OCI-LY1 (cell line): ENCODE measurements at regions not wholly inside any gene's neighbourhood (a gene's known extent, or its start where the extent isn't known, plus 50 kb on each side); places are given as distances from the start of the nearest gene placed in this dataset.

Experiments
- H2AFZ ChIP-seq: fragments of 200-600 bp; sonication (generic), shearing (Covaris generic); 2 replicates; pipeline ENCODE4 v1.6.0; 2014; ENCODE audit warnings: antibody characterized with exemption, mild to moderate bottlenecking, low read length
- H3F3A ChIP-seq: fragments of 200-600 bp; sonication (generic), shearing (Covaris generic); 2 replicates; pipeline ENCODE4 v1.6.0; 2014; ENCODE audit warnings: mild to moderate bottlenecking, antibody characterized with exemption, low read length, moderate library complexity; ENCODE audit not compliant: insufficient read depth
- H3K27ac ChIP-seq: fragments of 200-600 bp; sonication (generic); 2 replicates; pipeline ENCODE4 v1.5.1; 2014; ENCODE audit warnings: low read length, mixed run types, mild to moderate bottlenecking, low read depth; ENCODE audit not compliant: poor library complexity, severe bottlenecking
- H3K27me3 ChIP-seq: fragments of 200-600 bp; sonication (generic); 2 replicates; pipeline ENCODE4 v1.6.0; 2014; ENCODE audit warnings: antibody characterized with exemption, mild to moderate bottlenecking, low read length, moderate library complexity; ENCODE audit not compliant: insufficient read depth
- H3K36me3 ChIP-seq: fragments of 200-600 bp; sonication (generic); 2 replicates; pipeline ENCODE4 v1.6.1; 2014; ENCODE audit warnings: mild to moderate bottlenecking, antibody characterized with exemption, low read length, moderate library complexity, mixed read lengths; ENCODE audit not compliant: insufficient read depth
- H3K4me1 ChIP-seq: fragments of 200-600 bp; sonication (generic); 2 replicates; pipeline ENCODE4 v1.5.1; 2014; ENCODE audit warnings: mild to moderate bottlenecking, low read length, moderate library complexity; ENCODE audit not compliant: insufficient read depth, severe bottlenecking
- H3K4me2 ChIP-seq: fragments of 200-600 bp; sonication (generic), shearing (Covaris generic); 2 replicates; pipeline ENCODE4 v1.6.1; 2014; ENCODE audit warnings: low read length
- H3K4me3 ChIP-seq: fragments of 200-600 bp; sonication (generic); 2 replicates; pipeline ENCODE4 v1.5.1; 2014; ENCODE audit warnings: low read length, low read depth, mild to moderate bottlenecking, mixed read lengths; ENCODE audit not compliant: poor library complexity, severe bottlenecking
- H3K79me2 ChIP-seq: fragments of 200-600 bp; shearing (Covaris generic); 2 replicates; pipeline ENCODE4 v1.6.1; 2016; ENCODE audit warnings: mixed run types, low read length, mixed read lengths; ENCODE audit not compliant: insufficient read depth
- H3K9ac ChIP-seq: fragments of 200-600 bp; sonication (generic), shearing (Covaris generic); 2 replicates; pipeline ENCODE4 v1.6.1; 2014; ENCODE audit warnings: mild to moderate bottlenecking, low read length, mixed read lengths
- H3K9me2 ChIP-seq: fragments of 200-600 bp; sonication (generic), shearing (Covaris generic); 2 replicates; pipeline ENCODE4 v1.6.1; 2014; ENCODE audit warnings: low read depth, mild to moderate bottlenecking, low read length, mixed read lengths
- H3K9me3 ChIP-seq: fragments of 200-600 bp; shearing (Covaris generic); 2 replicates; pipeline ENCODE4 v1.6.1; 2014; ENCODE audit warnings: low read length, mixed read lengths
- H4K20me1 ChIP-seq: fragments of 200-600 bp; sonication (generic), shearing (Covaris generic); 2 replicates; pipeline ENCODE4 v1.6.0; 2016; ENCODE audit warnings: mild to moderate bottlenecking, low read length; ENCODE audit not compliant: insufficient read depth
- CTCF ChIP-seq: fragments of 200-600 bp; sonication (generic), shearing (Covaris generic); IDR thresholded peaks from 2 replicates; pipeline ENCODE4 v1.5.1; 2017; ENCODE audit warnings: mild to moderate bottlenecking, antibody characterized with exemption, low read length, moderate library complexity, mixed read lengths
- EZH2 ChIP-seq: fragments of 200-600 bp; sonication (generic), shearing (Covaris generic); IDR thresholded peaks from 2 replicates; pipeline ENCODE4 v1.8.0; 2017; ENCODE audit warnings: borderline replicate concordance, mixed run types, mild to moderate bottlenecking, antibody characterized with exemption, low read length, moderate library complexity, mixed read lengths

- H3K27me3 ChIP-seq, result no peaks in the 10 kb centered on the region
- H2AFZ ChIP-seq, result no peak overlapping the region
- TF ChIP-seq CTCF (no peak), EZH2 (no peak)
- no peaks in the 10 kb centered on the region for H3K79me2 ChIP-seq
- no peak overlapping the region for H3K4me3 ChIP-seq
- no peaks in the 10 kb centered on the region for H4K20me1 ChIP-seq
- no peak overlapping the region for H3K4me2 ChIP-seq
- H3K9ac ChIP-seq, result no peak overlapping the region
- H3K9me3 ChIP-seq, result no peaks in the 10 kb centered on the region
- H3K9me2 ChIP-seq, result no peaks in the 10 kb centered on the region
- no peak overlapping the region for H3K27ac ChIP-seq
- no peaks in the 10 kb centered on the region for H3K36me3 ChIP-seq
- no peaks in the 10 kb centered on the region for H3K4me1 ChIP-seq
- H3F3A ChIP-seq, result no peaks in the 10 kb centered on the region
Observed at GRCh38 chr2:216761133-216761532, 65.8 kb upstream of the IGFBP5 start.

GRCh38 chr2:216758256-216759155 lies 63.2 kb upstream of the IGFBP5 start:
- Histone ChIP-seq H3K36me3 (no peaks in the 10 kb centered on the region), H2AFZ (no peak overlapping the region), H3K4me3 (no peak overlapping the region), H4K20me1 (no peaks in the 10 kb centered on the region), H3K9me2 (no peaks in the 10 kb centered on the region), H3K27me3 (no peaks in the 10 kb centered on the region), H3K79me2 (no peaks in the 10 kb centered on the region), H3K4me1 (no peaks in the 10 kb centered on the region), H3F3A (no peaks in the 10 kb centered on the region), H3K4me2 (no peak overlapping the region), H3K9ac (no peak overlapping the region), H3K27ac (no peak overlapping the region), H3K9me3 (no peaks in the 10 kb centered on the region)
- TF ChIP-seq EZH2 (no peak), CTCF (no peak)

- TF ChIP-seq EZH2, result no peak
- TF ChIP-seq CTCF, result no peak
- H3K9me3 ChIP-seq, result no peaks in the 10 kb centered on the region
- no peaks in the 10 kb centered on the region for H3K9me2 ChIP-seq
- no peaks in the 10 kb centered on the region for H3F3A ChIP-seq
- H4K20me1 ChIP-seq, result no peaks in the 10 kb centered on the region
- H3K4me1 ChIP-seq, result no peaks in the 10 kb centered on the region
- H3K4me2 ChIP-seq, result no peak overlapping the region
- H3K4me3 ChIP-seq, result no peak overlapping the region
- no peaks in the 10 kb centered on the region for H3K27me3 ChIP-seq
- H2AFZ ChIP-seq, result no peak overlapping the region
- H3K27ac ChIP-seq, result no peak overlapping the region
- no peak overlapping the region for H3K9ac ChIP-seq
- H3K79me2 ChIP-seq, result no peaks in the 10 kb centered on the region
- H3K36me3 ChIP-seq, result no peaks in the 10 kb centered on the region
Observed at GRCh38 chr2:216757532-216757931, 62.2 kb upstream of the IGFBP5 start.
